Transverse colon (tissue), 4 donors: ENCODE measurements at regions not wholly inside any gene's neighbourhood (a gene's known extent, or its start where the extent isn't known, plus 50 kb on each side); places are given as distances from the start of the nearest gene placed in this dataset.

Experiments used
- DNase-seq: peaks from one replicate; pipeline ENCODE4 v3.0.0-alpha.2; 2019
- H3K27ac ChIP-seq, 4 donors: fragments of 200-600 bp; sonication (generic); 2 replicates each; pipeline ENCODE4 v1.5.1; 2016 to 2018; ENCODE audit warnings: inconsistent platforms in 4 of 4
- H3K27me3 ChIP-seq: fragments of 200-600 bp; sonication (generic); 2 replicates; pipeline ENCODE4 v1.5.1; 2017; ENCODE audit warnings: inconsistent platforms
- H3K36me3 ChIP-seq, 4 donors: fragments of 200-600 bp; sonication (generic); 2 replicates each; pipeline ENCODE4 v1.5.1; 2017 to 2019; ENCODE audit warnings: inconsistent platforms in 4 of 4
- H3K4me1 ChIP-seq, 4 donors: fragments of 200-600 bp; sonication (generic); 2 replicates each; pipeline ENCODE4 v1.5.1; 2017 to 2020; ENCODE audit warnings: inconsistent platforms in 4 of 4
- H3K4me3 ChIP-seq, 4 donors: fragments of 200-600 bp; sonication (generic); 1 replicate in 1 of 4; 2 replicates in 3 of 4; pipeline versions ENCODE4 v1.5.1 to v1.6.1; 2017 to 2019; ENCODE audit warnings: inconsistent platforms in 4 of 4
- H3K9me3 ChIP-seq, 2 donors: fragments of 200-600 bp; sonication (generic); 2 replicates each; pipeline ENCODE4 v1.5.1; 2017 to 2019; ENCODE audit warnings: inconsistent platforms in 2 of 2
- CTCF ChIP-seq, 5 experiments: fragments of 200-600 bp in 3 of 5; fragments of 450-650 bp in 2 of 5; sonication (generic) in 3 of 5; IDR thresholded peaks; 1 replicate in 2 of 5; 2 replicates in 3 of 5; pipeline ENCODE4 v1.5.1; 2016 to 2017; ENCODE audit warnings: antibody characterized with exemption in 5 of 5, inconsistent platforms in 3 of 5, mild to moderate bottlenecking in 2 of 5, moderate library complexity in 1 of 5
- EP300 ChIP-seq: sonication (generic); formaldehyde crosslinking; IDR thresholded peaks from one replicate; pipeline ENCODE4 v1.6.1; 2017; ENCODE audit warnings: antibody characterized with exemption, low read depth
- POLR2A ChIP-seq: fragments of 450-650 bp; IDR thresholded peaks from one replicate; pipeline ENCODE4 v1.6.1; 2016; ENCODE audit warnings: antibody characterized with exemption, mild to moderate bottlenecking, moderate library complexity
- POLR2AphosphoS5 ChIP-seq, 3 donors: sonication (generic); formaldehyde crosslinking; IDR thresholded peaks; one replicate each; pipeline ENCODE4 v1.6.1; 2016; ENCODE audit warnings: antibody characterized with exemption in 3 of 3
- WGBS, 2 donors: methylation state at CpG; one replicate each; pipeline ENCODE4 v1.1.5; 2018; ENCODE audit warnings: low coverage in 1 of 2; 5-methylcytosine and 5-hydroxymethylcytosine counted together
- in situ Hi-C, 4 donors: fragments of 200-750 bp; cut with MboI; loops; one replicate each; pipeline versions ENCODE4 v1.15.0 to v1.15.1; 2017; ENCODE audit warnings: low sequenced_read_pairs in 3 of 4, low pct_ligation_motif_present in 1 of 4, low pct_unique_long_range_greater_than_20kb in 1 of 4
- intact Hi-C: fragments of 100-400 bp; cut with DNase I; formaldehyde crosslinking; loops from one replicate; pipeline ENCODE4 v1.15.1; 2023; ENCODE audit warnings: low total_unique reads

GRCh38 chr5:54670281-54670680 is 152.7 kb downstream of the SNX18 start:
- in situ Hi-C loops: no loop called here

GRCh38 chr5:54669845-54670244 is 152.3 kb downstream of the SNX18 start:
- WGBS, 2 donors: 54% methylated on average over 1 of the region's 1 CpG; no CpG with 5 or more reads in 1 of the 2 donors
- in situ Hi-C loops: no loop called here
- H3K27ac ChIP-seq: no peak overlapping the region
- intact Hi-C loops: no loop called here
- H3K9me3 ChIP-seq: no peaks in the 10 kb centered on the region
- no peaks in the 10 kb centered on the region for H3K27me3 ChIP-seq
- no peak for TF ChIP-seq POLR2A
- no peak for TF ChIP-seq EP300
- no peak for TF ChIP-seq POLR2AphosphoS5 (IDR thresholded peaks at IDR 0.05)
- no peaks in the 10 kb centered on the region for H3K36me3 ChIP-seq
- no peak for DNase-seq
- peaks cover 0 to 16% (median 1%) of the 10 kb centered on the region in 4 donors for H3K4me1 ChIP-seq
- H3K4me3 ChIP-seq: no peak overlapping the region

More at GRCh38 chr5:54670281-54670680, 152.7 kb downstream of the SNX18 start:
- Histone ChIP-seq H3K27me3 (no peaks in the 10 kb centered on the region), H3K36me3 (no peaks in the 10 kb centered on the region), H3K9me3 (no peaks in the 10 kb centered on the region), H3K27ac (no peak overlapping the region), H3K4me1 (peaks cover 0 to 16% (median 1%) of the 10 kb centered on the region in 4 donors), H3K4me3 (no peak overlapping the region)
- no peak for TF ChIP-seq EP300
- TF ChIP-seq POLR2AphosphoS5 (IDR thresholded peaks at IDR 0.05): no peak
- TF ChIP-seq CTCF (IDR thresholded peaks at IDR 0.05): no peak
- TF ChIP-seq POLR2A: no peak
- DNase-seq: no peak
- intact Hi-C loops: no loop called here

DNA sequence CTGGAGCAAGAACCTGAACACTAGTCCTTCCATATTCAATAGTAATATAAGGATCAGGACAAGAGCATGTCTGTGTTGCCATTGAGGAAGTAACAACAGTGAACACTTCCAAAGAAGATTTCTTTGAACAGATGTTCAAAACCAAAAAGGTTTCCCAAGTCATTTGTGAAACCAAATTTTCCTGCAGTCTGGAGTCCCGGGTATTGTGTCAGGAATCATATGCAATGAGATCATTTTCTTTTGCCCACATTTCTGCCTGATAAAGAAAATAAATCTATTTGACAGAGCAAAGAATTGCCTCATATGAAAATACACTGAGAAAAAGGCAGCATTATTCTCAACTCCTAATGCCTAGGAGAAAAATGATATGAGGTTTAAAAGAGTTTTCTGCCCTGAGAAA is 151.7 kb downstream of the SNX18 start:
- H3K4me3 ChIP-seq: no peak overlapping the region
- no peaks in the 10 kb centered on the region for H3K9me3 ChIP-seq
- peaks cover 0 to 16% (median 1%) of the 10 kb centered on the region in 4 donors for H3K4me1 ChIP-seq
- in situ Hi-C loops (no loop called here), intact Hi-C loops (no loop called here)
- WGBS, 2 donors: 58 to 67% methylated on average over 1 of the region's 1 CpG
- TF ChIP-seq POLR2A (no peak), CTCF (IDR thresholded peaks at IDR 0.05) (no peak), POLR2AphosphoS5 (IDR thresholded peaks at IDR 0.05) (no peak), EP300 (no peak)
- H3K36me3 ChIP-seq: no peaks in the 10 kb centered on the region
- H3K27ac ChIP-seq: no peak overlapping the region
- H3K27me3 ChIP-seq: no peaks in the 10 kb centered on the region
- DNase-seq: no peak

GRCh38 chr5:54668096-54668495 is 150.5 kb downstream of the SNX18 start:
- Histone ChIP-seq H3K4me1 (peaks cover 0 to 16% (median 1%) of the 10 kb centered on the region in 4 donors), H3K4me3 (no peak overlapping the region), H3K27ac (no peak overlapping the region), H3K27me3 (no peaks in the 10 kb centered on the region), H3K36me3 (no peaks in the 10 kb centered on the region), H3K9me3 (no peaks in the 10 kb centered on the region)
- TF ChIP-seq CTCF (IDR thresholded peaks at IDR 0.05): no peak
- no peak for TF ChIP-seq POLR2A
- no peak for TF ChIP-seq EP300
- no peak for TF ChIP-seq POLR2AphosphoS5 (IDR thresholded peaks at IDR 0.05)
- 72 to 84% methylated on average over 2 of the region's 2 CpGs for WGBS, 2 donors
- intact Hi-C loops (no loop called here), in situ Hi-C loops (no loop called here)
- no peak for DNase-seq

DNA sequence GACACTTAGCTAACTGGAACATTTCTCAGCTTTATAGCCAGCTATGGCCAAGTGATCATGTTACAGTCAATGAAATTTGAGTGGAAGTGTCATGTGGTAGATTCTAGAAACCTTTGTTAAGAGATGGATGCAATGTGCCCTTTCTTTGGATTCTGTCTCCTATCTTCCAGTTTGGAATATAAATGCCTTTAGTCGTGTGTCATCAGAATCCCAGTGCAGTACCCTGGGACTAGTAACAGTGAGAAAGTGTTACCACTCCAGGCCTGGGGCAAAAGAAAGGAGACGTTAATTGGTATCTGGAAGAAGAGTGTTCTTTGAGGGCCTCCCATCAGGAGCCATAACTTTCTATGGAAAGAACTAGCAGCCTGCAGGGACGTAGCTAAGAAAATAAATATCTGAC is 149.6 kb downstream of the SNX18 start:
- Histone ChIP-seq H3K9me3 (no peaks in the 10 kb centered on the region), H3K27ac (no peak overlapping the region), H3K4me3 (no peak overlapping the region), H3K36me3 (no peaks in the 10 kb centered on the region), H3K4me1 (peaks cover 0 to 16% (median 1%) of the 10 kb centered on the region in 4 donors), H3K27me3 (no peaks in the 10 kb centered on the region)
- TF ChIP-seq EP300: no peak
- TF ChIP-seq POLR2AphosphoS5 (IDR thresholded peaks at IDR 0.05): no peak
- TF ChIP-seq CTCF (IDR thresholded peaks at IDR 0.05): no peak
- TF ChIP-seq POLR2A: no peak
- in situ Hi-C loops: no loop called here
- no peak for DNase-seq
- intact Hi-C loops: no loop called here
- 78 to 100% methylated on average over 1 to 3 of the region's 3 CpGs for WGBS, 2 donors
